HG03469 (cell line): ENCODE measurements at regions not wholly inside any gene's neighbourhood (a gene's known extent, or its start where the extent isn't known, plus 50 kb on each side); places are given as distances from the start of the nearest gene placed in this dataset.

Experiments used
- ATAC-seq: cut with Tn5 transposase; IDR thresholded peaks from one replicate; pipeline ENCODE4 v1.9.1; 2021; ENCODE audit warnings: mild to moderate bottlenecking, moderate library complexity, moderate number of reproducible peaks; ENCODE audit not compliant: unreplicated experiment

- ATAC-seq = no peak
Observed at GRCh38 chr3:84023842-84024241, 934.9 kb upstream of the CADM2 start.

GRCh38 chr3:84039099-84039498 lies 919.7 kb upstream of the CADM2 start:
- no peak for ATAC-seq

GRCh38 chr3:84042399-84043106 lies 916.2 kb upstream of the CADM2 start:
- ATAC-seq = no peak

- ATAC-seq = no peak
Observed at GRCh38 chr3:84066915-84067314, 891.9 kb upstream of the CADM2 start.

- ATAC-seq = no peak
Observed at GRCh38 chr3:84073664-84074063, 885.1 kb upstream of the CADM2 start.

GRCh38 chr3:84074767-84075166 lies 884.0 kb upstream of the CADM2 start:
- no peak for ATAC-seq

GRCh38 chr3:84077479-84077878 lies 881.3 kb upstream of the CADM2 start:
- ATAC-seq = no peak

- no peak for ATAC-seq
Observed at GRCh38 chr3:84082726-84083125, 876.1 kb upstream of the CADM2 start.

- ATAC-seq = no peak
Observed at GRCh38 chr3:84092907-84093306, 865.9 kb upstream of the CADM2 start.

GRCh38 chr3:84096188-84096587 lies 862.6 kb upstream of the CADM2 start:
- ATAC-seq = no peak

GRCh38 chr3:84100861-84101260 lies 857.9 kb upstream of the CADM2 start:
- no peak for ATAC-seq

GRCh38 chr3:84108442-84108971 lies 850.3 kb upstream of the CADM2 start:
- ATAC-seq = no peak

- no peak for ATAC-seq
Observed at GRCh38 chr3:84109911-84110310, 848.9 kb upstream of the CADM2 start.

GRCh38 chr3:84110787-84111186 lies 848.0 kb upstream of the CADM2 start:
- ATAC-seq = no peak

- no peak for ATAC-seq
Observed at GRCh38 chr3:84125201-84125721, 833.5 kb upstream of the CADM2 start.

- no peak for ATAC-seq
Observed at GRCh38 chr3:84125760-84126159, 833.0 kb upstream of the CADM2 start.

- ATAC-seq = no peak
Observed at GRCh38 chr3:84126160-84126559, 832.6 kb upstream of the CADM2 start.

- no peak for ATAC-seq
Observed at GRCh38 chr3:84128024-84128423, 830.8 kb upstream of the CADM2 start.

- no peak for ATAC-seq
Observed at GRCh38 chr3:84136425-84136824, 822.4 kb upstream of the CADM2 start.

GRCh38 chr3:84140631-84141030 lies 818.2 kb upstream of the CADM2 start:
- no peak for ATAC-seq

- no peak for ATAC-seq
Observed at GRCh38 chr3:84141571-84141970, 817.2 kb upstream of the CADM2 start.

- no peak for ATAC-seq
Observed at GRCh38 chr3:84165328-84165727, 793.5 kb upstream of the CADM2 start.

- ATAC-seq = no peak
Observed at GRCh38 chr3:84175449-84175848, 783.3 kb upstream of the CADM2 start.
